ENCODE measurements at regions not wholly inside any gene's neighbourhood (a gene's known extent, or its start where the extent isn't known, plus 50 kb on each side); places are given as distances from the start of the nearest gene placed in this dataset.
"Not testable (repeated sequence)": the region's sequence is repeated elsewhere in the genome, so short reads cannot be mapped to it uniquely, and the experiment has no call there.

- no peak for TF ChIP-seq CTCF (conservative IDR thresholded peaks at IDR 0.05)
Measured at GRCh38 chr10:64573623-64574325, 1052.6 kb downstream of the REEP3 start.

GRCh38 chr10:64574371-64574770, 1053.2 kb downstream of the REEP3 start:
- Mint-ChIP-seq H3K4me1 (no peaks in the 10 kb centered on the region), H3K4me3 (no peak overlapping the region), H3K36me3 (ENCODE audit: low read depth) (no peaks in the 10 kb centered on the region), H3K27me3 (ENCODE audit: insufficient read depth) (no peaks in the 10 kb centered on the region), H3K9me3 (peaks cover 1% of the 10 kb centered on the region), H3K27ac (no peak overlapping the region)
- H3K27ac ChIP-seq (ENCODE audit: low read depth, low read length), result no peak overlapping the region
- no peak for TF ChIP-seq CTCF (conservative IDR thresholded peaks at IDR 0.05)
- H3K9me3 ChIP-seq (ENCODE audit: control insufficient read depth, low read length), result no peaks in the 10 kb centered on the region
- DNase-seq, result no peak
- no peak overlapping the region for H3K4me3 ChIP-seq (ENCODE audit: low read length)
- no peak overlapping the region for H3K9ac ChIP-seq (ENCODE audit: extremely low read depth, low read length, poor library complexity, severe bottlenecking)
- no peaks in the 10 kb centered on the region for H3K4me1 ChIP-seq (ENCODE audit: control insufficient read depth, insufficient read depth, low read length)
- H3K27me3 ChIP-seq (ENCODE audit: control insufficient read depth, insufficient read depth, low read length, poor library complexity, severe bottlenecking), result no peaks in the 10 kb centered on the region
- no peaks in the 10 kb centered on the region for H3K36me3 ChIP-seq (ENCODE audit: control insufficient read depth, insufficient read depth, low read length)
- WGBS, 2 experiments (ENCODE audit: insufficient coverage in 1 of 2, insufficient read length in 1 of 2), result 86 to 91% methylated on average over 2 of the region's 2 CpGs

More at GRCh38 chr10:64573623-64574325, 1052.6 kb downstream of the REEP3 start:
- H3K27me3 ChIP-seq (ENCODE audit: control insufficient read depth, insufficient read depth, low read length, poor library complexity, severe bottlenecking), result no peaks in the 10 kb centered on the region
- no peaks in the 10 kb centered on the region for H3K27me3 Mint-ChIP-seq (ENCODE audit: insufficient read depth)
- H3K4me3 ChIP-seq (ENCODE audit: low read length), result no peak overlapping the region
- H3K4me1 ChIP-seq (ENCODE audit: control insufficient read depth, insufficient read depth, low read length), result no peaks in the 10 kb centered on the region
- no peak overlapping the region for H3K4me3 Mint-ChIP-seq
- no peaks in the 10 kb centered on the region for H3K36me3 Mint-ChIP-seq (ENCODE audit: low read depth)
- WGBS, 2 experiments (ENCODE audit: insufficient coverage in 1 of 2, insufficient read length in 1 of 2), result 88% methylated on average over 1 of the region's 1 CpG; no CpG with 5 or more reads in 1 of the 2 experiments
- no peaks in the 10 kb centered on the region for H3K36me3 ChIP-seq (ENCODE audit: control insufficient read depth, insufficient read depth, low read length)
- no peak overlapping the region for H3K27ac ChIP-seq (ENCODE audit: low read depth, low read length)
- H3K4me1 Mint-ChIP-seq, result no peaks in the 10 kb centered on the region
- no peak for DNase-seq
- no peaks in the 10 kb centered on the region for H3K9me3 ChIP-seq (ENCODE audit: control insufficient read depth, low read length)
- H3K27ac Mint-ChIP-seq, result no peak overlapping the region
- H3K9me3 Mint-ChIP-seq, result peaks cover 1% of the 10 kb centered on the region
- no peak overlapping the region for H3K9ac ChIP-seq (ENCODE audit: extremely low read depth, low read length, poor library complexity, severe bottlenecking)

GRCh38 chr10:64576497-64576896, 1055.3 kb downstream of the REEP3 start:
- TF ChIP-seq CTCF (conservative IDR thresholded peaks at IDR 0.05), result no peak
- no peak for DNase-seq
- Mint-ChIP-seq H3K9me3 (no peaks in the 10 kb centered on the region), H3K27me3 (ENCODE audit: insufficient read depth) (no peaks in the 10 kb centered on the region), H3K36me3 (ENCODE audit: low read depth) (no peaks in the 10 kb centered on the region), H3K27ac (no peak overlapping the region), H3K4me3 (no peak overlapping the region), H3K4me1 (no peaks in the 10 kb centered on the region)
- Histone ChIP-seq H3K36me3 (ENCODE audit: control insufficient read depth, insufficient read depth, low read length) (no peaks in the 10 kb centered on the region), H3K4me3 (ENCODE audit: low read length) (no peak overlapping the region), H3K9me3 (ENCODE audit: control insufficient read depth, low read length) (no peaks in the 10 kb centered on the region), H3K4me1 (ENCODE audit: control insufficient read depth, insufficient read depth, low read length) (no peaks in the 10 kb centered on the region), H3K27me3 (ENCODE audit: control insufficient read depth, insufficient read depth, low read length, poor library complexity, severe bottlenecking) (no peaks in the 10 kb centered on the region), H3K9ac (ENCODE audit: extremely low read depth, low read length, poor library complexity, severe bottlenecking) (no peak overlapping the region), H3K27ac (ENCODE audit: low read depth, low read length) (no peak overlapping the region)
- 86 to 93% methylated on average over 5 to 10 of the region's 10 CpGs for WGBS, 2 experiments (ENCODE audit: insufficient coverage in 1 of 2, insufficient read length in 1 of 2)

GRCh38 chr10:64578757-64579156, 1057.6 kb downstream of the REEP3 start:
- H3K9me3 Mint-ChIP-seq; H3K4me1 ChIP-seq (ENCODE audit: control insufficient read depth, insufficient read depth, low read length); DNase-seq; H3K4me1 Mint-ChIP-seq; H3K9me3 ChIP-seq (ENCODE audit: control insufficient read depth, low read length); H3K27me3 Mint-ChIP-seq (ENCODE audit: insufficient read depth); H3K9ac ChIP-seq (ENCODE audit: extremely low read depth, low read length, poor library complexity, severe bottlenecking); H3K36me3 ChIP-seq (ENCODE audit: control insufficient read depth, insufficient read depth, low read length); H3K4me3 ChIP-seq (ENCODE audit: low read length); H3K27ac Mint-ChIP-seq; H3K27ac ChIP-seq (ENCODE audit: low read depth, low read length); H3K36me3 Mint-ChIP-seq (ENCODE audit: low read depth); H3K27me3 ChIP-seq (ENCODE audit: control insufficient read depth, insufficient read depth, low read length, poor library complexity, severe bottlenecking); H3K4me3 Mint-ChIP-seq: not testable (repeated sequence)
- WGBS, 2 experiments (ENCODE audit: insufficient coverage in 1 of 2, insufficient read length in 1 of 2), result 88 to 95% methylated on average over 2 to 6 of the region's 6 CpGs
